Nephron progenitor cell (in vitro differentiated cells): ENCODE measurements at regions not wholly inside any gene's neighbourhood (a gene's known extent, or its start where the extent isn't known, plus 50 kb on each side); places are given as distances from the start of the nearest gene placed in this dataset.

ENCODE experiments used
- DNase-seq: peaks from one replicate; pipeline ENCODE4 v3.0.0; 2021
- H3K27ac Mint-ChIP-seq: 2 replicates; pipeline ENCODE4 v1.8.0; 2021; ENCODE audit warnings: mild to moderate bottlenecking, moderate library complexity, mixed read lengths
- H3K27me3 Mint-ChIP-seq: 2 replicates; pipeline ENCODE4 v1.8.0; 2021; ENCODE audit warnings: mild to moderate bottlenecking, low read depth, mixed read lengths; ENCODE audit not compliant: poor library complexity
- H3K36me3 Mint-ChIP-seq: 2 replicates; pipeline ENCODE4 v1.8.0; 2021; ENCODE audit warnings: low read depth, mixed read lengths
- H3K4me1 Mint-ChIP-seq: 2 replicates; pipeline ENCODE4 v1.8.0; 2021; ENCODE audit warnings: mixed read lengths
- H3K4me3 Mint-ChIP-seq: 2 replicates; pipeline ENCODE4 v1.8.0; 2021; ENCODE audit warnings: mild to moderate bottlenecking, moderate library complexity, mixed read lengths
- H3K9me3 Mint-ChIP-seq: 2 replicates; pipeline ENCODE4 v1.8.0; 2021; ENCODE audit warnings: mild to moderate bottlenecking, moderate library complexity, mixed read lengths
- TF ChIP-seq, protein P1 (sequence below): fragments of 200-600 bp; sonication (generic); IDR thresholded peaks from 2 replicates; pipeline ENCODE4 v1.5.0; 2021; ENCODE audit warnings: antibody characterized with exemption

DNA sequence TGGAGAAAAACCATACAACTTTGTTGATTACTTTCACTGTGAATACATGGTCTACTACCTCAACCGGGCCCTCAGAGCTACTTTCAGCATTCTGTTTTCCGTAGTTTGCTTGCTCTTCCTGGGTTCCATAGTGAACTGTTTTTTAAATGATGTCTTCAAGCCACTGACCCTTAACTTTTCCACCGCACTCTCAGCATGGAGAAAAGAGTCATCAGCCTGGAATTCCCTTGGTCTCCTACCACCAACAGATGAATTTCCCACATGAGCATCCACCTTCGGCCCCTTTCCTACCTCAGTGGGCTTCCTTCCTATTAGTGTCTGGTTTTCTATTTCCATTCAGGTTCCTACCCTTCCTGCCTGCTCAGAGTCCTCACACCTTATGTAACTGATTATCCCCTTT lies 135.9 kb upstream of the ADAMTSL1 start:
- peaks cover 19% of the 10 kb centered on the region for H3K9me3 Mint-ChIP-seq
- DNase-seq, result no peak
- no peaks in the 10 kb centered on the region for H3K4me1 Mint-ChIP-seq
- TF ChIP-seq, protein P1, sequence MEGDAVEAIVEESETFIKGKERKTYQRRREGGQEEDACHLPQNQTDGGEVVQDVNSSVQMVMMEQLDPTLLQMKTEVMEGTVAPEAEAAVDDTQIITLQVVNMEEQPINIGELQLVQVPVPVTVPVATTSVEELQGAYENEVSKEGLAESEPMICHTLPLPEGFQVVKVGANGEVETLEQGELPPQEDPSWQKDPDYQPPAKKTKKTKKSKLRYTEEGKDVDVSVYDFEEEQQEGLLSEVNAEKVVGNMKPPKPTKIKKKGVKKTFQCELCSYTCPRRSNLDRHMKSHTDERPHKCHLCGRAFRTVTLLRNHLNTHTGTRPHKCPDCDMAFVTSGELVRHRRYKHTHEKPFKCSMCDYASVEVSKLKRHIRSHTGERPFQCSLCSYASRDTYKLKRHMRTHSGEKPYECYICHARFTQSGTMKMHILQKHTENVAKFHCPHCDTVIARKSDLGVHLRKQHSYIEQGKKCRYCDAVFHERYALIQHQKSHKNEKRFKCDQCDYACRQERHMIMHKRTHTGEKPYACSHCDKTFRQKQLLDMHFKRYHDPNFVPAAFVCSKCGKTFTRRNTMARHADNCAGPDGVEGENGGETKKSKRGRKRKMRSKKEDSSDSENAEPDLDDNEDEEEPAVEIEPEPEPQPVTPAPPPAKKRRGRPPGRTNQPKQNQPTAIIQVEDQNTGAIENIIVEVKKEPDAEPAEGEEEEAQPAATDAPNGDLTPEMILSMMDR, result no peak
- no peak overlapping the region for H3K4me3 Mint-ChIP-seq
- no peaks in the 10 kb centered on the region for H3K36me3 Mint-ChIP-seq
- H3K27ac Mint-ChIP-seq, result no peak overlapping the region
- peaks cover 10% of the 10 kb centered on the region for H3K27me3 Mint-ChIP-seq

DNA sequence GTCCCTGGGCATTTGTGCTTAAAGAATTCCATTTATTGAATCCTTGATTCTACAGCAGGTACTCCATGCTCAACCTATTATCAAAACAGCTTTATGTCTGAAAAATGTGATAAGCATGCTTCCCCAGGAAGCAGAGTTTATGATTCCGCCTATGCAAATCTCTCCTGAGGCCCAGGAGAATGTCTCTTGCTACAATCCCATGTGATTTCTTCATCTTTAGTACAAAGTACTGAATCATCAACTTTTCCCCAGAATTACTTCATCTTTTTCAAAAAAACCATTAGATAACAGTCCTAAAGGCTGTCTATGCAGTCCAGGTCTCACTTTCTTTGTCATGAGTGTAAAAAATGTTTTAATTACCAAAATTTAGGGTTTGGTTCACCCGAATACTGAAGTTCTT lies 130.2 kb upstream of the ADAMTSL1 start:
- peaks cover 13% of the 10 kb centered on the region for H3K27me3 Mint-ChIP-seq
- H3K9me3 Mint-ChIP-seq, result peaks cover 19% of the 10 kb centered on the region
- DNase-seq, result no peak
- TF ChIP-seq, protein P1, result no peak
- no peaks in the 10 kb centered on the region for H3K4me1 Mint-ChIP-seq
- no peak overlapping the region for H3K4me3 Mint-ChIP-seq
- no peaks in the 10 kb centered on the region for H3K36me3 Mint-ChIP-seq
- H3K27ac Mint-ChIP-seq, result no peak overlapping the region

DNA sequence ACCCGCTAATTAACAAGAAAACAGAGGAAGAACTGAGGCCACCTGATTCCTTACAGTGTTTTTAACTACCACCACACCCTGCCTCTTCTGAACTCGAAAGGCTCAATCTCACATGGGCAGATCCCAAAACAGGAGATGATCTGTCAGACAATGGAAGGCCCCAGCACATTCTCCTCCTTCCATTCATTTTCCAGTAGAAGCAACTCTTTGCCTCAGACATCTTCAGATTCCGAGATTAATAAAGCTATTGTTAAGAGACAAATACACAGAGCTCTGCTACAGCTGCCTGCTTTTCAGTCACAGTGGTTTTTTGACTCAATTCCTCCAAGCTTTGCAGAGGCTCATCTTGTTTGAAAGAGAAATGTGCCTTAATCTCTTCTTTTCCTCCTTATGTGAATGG lies 127.2 kb upstream of the ADAMTSL1 start:
- TF ChIP-seq, protein P1, result no peak
- Mint-ChIP-seq H3K9me3 (no peaks in the 10 kb centered on the region), H3K27ac (no peak overlapping the region), H3K27me3 (peaks cover 7% of the 10 kb centered on the region), H3K36me3 (no peaks in the 10 kb centered on the region), H3K4me3 (no peak overlapping the region), H3K4me1 (no peaks in the 10 kb centered on the region)
- DNase-seq, result no peak

DNA sequence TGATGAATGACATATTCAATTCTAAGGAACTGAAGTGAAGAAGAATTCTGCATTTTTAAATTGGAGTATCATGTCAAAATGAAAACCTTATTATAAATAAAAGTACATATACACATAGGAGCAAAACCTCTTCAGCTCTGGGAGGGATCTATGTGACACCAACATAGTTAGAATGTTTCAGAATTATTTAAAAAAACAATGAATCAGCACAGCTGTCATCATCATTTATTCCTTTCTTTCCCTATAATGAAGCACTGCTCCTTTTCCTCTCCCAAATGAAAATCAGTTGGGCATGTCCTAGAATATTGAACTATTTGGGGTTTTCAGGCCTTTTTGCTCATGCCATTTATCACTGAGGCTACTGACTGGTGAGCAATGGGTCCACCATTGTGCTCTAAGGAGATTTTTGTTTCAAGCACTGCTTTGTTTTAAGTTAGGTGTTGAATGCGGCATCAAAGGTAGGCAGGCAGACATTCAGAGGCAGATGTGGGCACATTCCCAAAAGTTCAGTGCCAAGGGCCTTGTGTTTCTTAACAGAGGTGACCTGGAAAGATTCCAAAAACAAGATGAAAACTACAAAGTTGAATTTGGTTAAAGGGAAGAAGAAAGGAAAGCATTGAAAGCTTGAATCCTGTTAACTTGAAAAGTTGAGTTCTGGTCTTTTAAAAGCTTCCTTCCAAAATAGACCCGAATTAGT lies 126.4 kb upstream of the ADAMTSL1 start:
- TF ChIP-seq, protein P1, result no peak
- no peak for DNase-seq
- no peak overlapping the region for H3K27ac Mint-ChIP-seq
- no peaks in the 10 kb centered on the region for H3K9me3 Mint-ChIP-seq
- H3K36me3 Mint-ChIP-seq, result no peaks in the 10 kb centered on the region
- peaks cover 7% of the 10 kb centered on the region for H3K27me3 Mint-ChIP-seq
- H3K4me3 Mint-ChIP-seq, result no peak overlapping the region
- H3K4me1 Mint-ChIP-seq, result no peaks in the 10 kb centered on the region

DNA sequence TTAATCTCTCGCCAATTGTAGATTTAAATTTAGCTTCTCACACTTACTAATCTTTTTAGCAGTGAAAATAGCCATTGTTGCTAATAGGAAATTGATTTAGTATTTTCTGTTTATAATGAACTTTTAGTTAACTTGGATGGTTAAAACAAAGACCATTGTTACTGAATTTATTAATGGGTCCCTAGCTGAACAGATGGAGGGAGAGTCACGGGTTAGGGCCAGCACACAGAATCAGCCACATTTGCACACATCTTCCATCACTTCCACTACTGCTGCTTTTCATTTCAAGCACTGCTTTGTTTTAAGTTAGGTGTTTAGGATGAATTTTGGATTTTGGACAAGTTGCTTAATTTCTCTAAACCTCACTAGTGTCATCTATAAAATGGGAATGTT lies 125.9 kb upstream of the ADAMTSL1 start:
- Mint-ChIP-seq H3K4me3 (no peak overlapping the region), H3K9me3 (no peaks in the 10 kb centered on the region)
- TF ChIP-seq, protein P1, result no peak

DNA sequence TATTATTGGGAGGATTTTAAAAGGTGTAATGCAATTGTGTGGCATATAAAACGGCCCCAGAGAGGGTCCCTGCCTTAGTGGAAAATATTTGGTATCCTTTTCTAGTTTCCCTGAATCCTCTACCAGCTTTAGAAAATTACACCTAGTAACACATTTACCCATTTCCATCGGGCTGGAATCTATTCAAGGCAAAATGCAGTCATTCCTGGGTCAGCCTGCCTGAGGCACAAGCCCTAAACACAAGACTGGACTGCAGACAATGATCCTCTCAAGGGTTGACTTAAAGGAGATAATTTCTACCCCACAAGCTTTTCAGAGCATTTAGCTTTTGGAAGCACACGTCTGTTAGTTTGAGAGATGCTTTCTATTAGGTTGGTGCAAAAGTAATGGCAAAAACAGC lies 124.4 kb upstream of the ADAMTSL1 start:
- Mint-ChIP-seq H3K4me1 (no peaks in the 10 kb centered on the region), H3K27ac (no peak overlapping the region), H3K27me3 (peaks cover 7% of the 10 kb centered on the region), H3K36me3 (no peaks in the 10 kb centered on the region), H3K4me3 (no peak overlapping the region), H3K9me3 (no peaks in the 10 kb centered on the region)
- TF ChIP-seq, protein P1, result no peak
- no peak for DNase-seq

More for the DNA sequence above, 125.9 kb upstream of the ADAMTSL1 start:
- no peak for DNase-seq
- Mint-ChIP-seq H3K27ac (no peak overlapping the region), H3K36me3 (no peaks in the 10 kb centered on the region), H3K27me3 (peaks cover 7% of the 10 kb centered on the region), H3K4me1 (no peaks in the 10 kb centered on the region)
